ENCODE measurements at regions not wholly inside any gene's neighbourhood (a gene's known extent, or its start where the extent isn't known, plus 50 kb on each side); places are given as distances from the start of the nearest gene placed in this dataset.

GRCh38 chr11:32005786-32006416 lies 85.0 kb upstream of the RCN1 start:
- H3K36me3 ChIP-seq, result no peaks in the 10 kb centered on the region
- intact Hi-C loops (cut with DNase I), result loop anchor here in 2 of 10 donors (5.0 to 10.0 kb wide), 2 partner anchors 611 to 899 kb away; no protein-coding TSS in a partner anchor
- WGBS, 2 donors, result 84 to 87% methylated on average over 13 of the region's 13 CpGs
- no peak for DNase-seq
- no peaks in the 10 kb centered on the region for H3K9me3 ChIP-seq
- TF ChIP-seq, protein P1, sequence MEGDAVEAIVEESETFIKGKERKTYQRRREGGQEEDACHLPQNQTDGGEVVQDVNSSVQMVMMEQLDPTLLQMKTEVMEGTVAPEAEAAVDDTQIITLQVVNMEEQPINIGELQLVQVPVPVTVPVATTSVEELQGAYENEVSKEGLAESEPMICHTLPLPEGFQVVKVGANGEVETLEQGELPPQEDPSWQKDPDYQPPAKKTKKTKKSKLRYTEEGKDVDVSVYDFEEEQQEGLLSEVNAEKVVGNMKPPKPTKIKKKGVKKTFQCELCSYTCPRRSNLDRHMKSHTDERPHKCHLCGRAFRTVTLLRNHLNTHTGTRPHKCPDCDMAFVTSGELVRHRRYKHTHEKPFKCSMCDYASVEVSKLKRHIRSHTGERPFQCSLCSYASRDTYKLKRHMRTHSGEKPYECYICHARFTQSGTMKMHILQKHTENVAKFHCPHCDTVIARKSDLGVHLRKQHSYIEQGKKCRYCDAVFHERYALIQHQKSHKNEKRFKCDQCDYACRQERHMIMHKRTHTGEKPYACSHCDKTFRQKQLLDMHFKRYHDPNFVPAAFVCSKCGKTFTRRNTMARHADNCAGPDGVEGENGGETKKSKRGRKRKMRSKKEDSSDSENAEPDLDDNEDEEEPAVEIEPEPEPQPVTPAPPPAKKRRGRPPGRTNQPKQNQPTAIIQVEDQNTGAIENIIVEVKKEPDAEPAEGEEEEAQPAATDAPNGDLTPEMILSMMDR (IDR thresholded peaks at IDR 0.05), result no peak
- H3K27me3 ChIP-seq, result peaks cover 0 to 86% (median 60%) of the 10 kb centered on the region in 7 donors
- no peak overlapping the region for H3K27ac ChIP-seq
- no peak overlapping the region for H3K4me3 ChIP-seq
- H3K4me1 ChIP-seq, result no peaks in the 10 kb centered on the region
- ATAC-seq, result no peak

DNA sequence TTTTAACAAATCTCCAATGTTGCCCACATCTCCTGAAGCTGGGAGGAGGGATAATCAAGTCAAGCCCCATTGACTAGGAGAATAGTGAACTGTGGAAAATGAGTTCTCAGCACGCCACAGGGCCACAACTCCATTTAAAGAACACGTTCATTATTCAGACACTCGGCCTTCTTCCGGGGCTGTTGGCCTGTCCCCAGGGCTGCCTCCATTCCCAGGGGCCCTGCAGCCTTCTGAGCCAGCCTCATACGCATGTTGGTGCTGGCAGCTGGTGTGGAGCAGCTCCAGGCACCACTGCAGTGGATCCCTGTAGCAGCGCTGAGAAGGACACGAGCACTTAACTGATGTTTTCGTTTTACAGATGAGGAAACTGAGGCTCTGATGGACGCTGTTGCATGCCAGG lies 87.5 kb upstream of the RCN1 start:
- Histone ChIP-seq H3K4me3 (no peak overlapping the region), H3K27ac (no peak overlapping the region), H3K36me3 (no peaks in the 10 kb centered on the region), H3K9me3 (no peaks in the 10 kb centered on the region), H3K4me1 (no peaks in the 10 kb centered on the region), H3K27me3 (peaks cover 0 to 87% (median 45%) of the 10 kb centered on the region in 7 donors)
- DNase-seq, result no peak
- TF ChIP-seq, protein P1 (IDR thresholded peaks at IDR 0.05), result no peak
- intact Hi-C loops (cut with DNase I), result loop anchor here in 1 of 10 donors (10.0 kb wide), 1 partner anchor 609 kb away; no protein-coding TSS in a partner anchor
- ATAC-seq, result no peak
- WGBS, 2 donors, result 70% methylated on average over 9 of the region's 9 CpGs

- Histone ChIP-seq H3K4me3 (no peak overlapping the region), H3K4me1 (no peaks in the 10 kb centered on the region), H3K9me3 (no peaks in the 10 kb centered on the region), H3K27me3 (peaks cover 0 to 86% (median 39%) of the 10 kb centered on the region in 7 donors), H3K36me3 (no peaks in the 10 kb centered on the region), H3K27ac (no peak overlapping the region)
- no peak for ATAC-seq
- WGBS, 2 donors, result 50 to 59% methylated on average over 2 of the region's 2 CpGs
- TF ChIP-seq, protein P1 (IDR thresholded peaks at IDR 0.05), result no peak
- intact Hi-C loops (cut with DNase I), result loop anchor here in 1 of 10 donors (10.0 kb wide), 1 partner anchor 608 kb away; no protein-coding TSS in a partner anchor
- no peak for DNase-seq
Observed at GRCh38 chr11:32002311-32002710, 88.6 kb upstream of the RCN1 start.

DNA sequence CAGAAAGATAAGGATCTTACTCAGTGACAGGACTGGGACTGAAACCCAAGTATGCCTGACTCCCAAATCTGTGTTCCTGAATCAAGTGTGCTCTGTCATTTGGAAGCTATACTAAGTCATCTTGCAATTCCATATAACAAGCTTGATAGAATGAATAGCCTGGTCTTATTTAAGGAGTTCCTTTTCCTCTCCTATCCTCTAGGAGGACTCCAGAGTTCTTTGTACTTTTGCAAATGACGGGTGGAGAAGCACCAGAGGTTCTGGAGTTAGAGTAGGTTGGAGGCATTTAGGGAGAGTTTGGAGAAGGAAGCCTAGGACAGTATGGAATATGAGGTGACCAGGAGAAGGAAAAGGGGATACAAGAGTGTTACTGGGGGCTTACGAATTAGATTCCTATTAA lies 92.9 kb upstream of the RCN1 start:
- TF ChIP-seq, protein P1 (IDR thresholded peaks at IDR 0.05), result no peak
- H3K27me3 ChIP-seq, result peaks cover 0 to 66% (median 28%) of the 10 kb centered on the region in 7 donors
- no peak for ATAC-seq
- no peaks in the 10 kb centered on the region for H3K4me1 ChIP-seq
- no peaks in the 10 kb centered on the region for H3K36me3 ChIP-seq
- H3K27ac ChIP-seq, result no peak overlapping the region
- no peak for DNase-seq
- H3K4me3 ChIP-seq, result no peak overlapping the region
- intact Hi-C loops (cut with DNase I), result no loop called here
- WGBS, 2 donors, result 59 to 66% methylated on average over 2 of the region's 2 CpGs
- no peaks in the 10 kb centered on the region for H3K9me3 ChIP-seq
